ENCODE measurements at regions not wholly inside any gene's neighbourhood (a gene's known extent, or its start where the extent isn't known, plus 50 kb on each side); places are given as distances from the start of the nearest gene placed in this dataset.

- CTCF ChIA-PET = interaction anchor here (1.7 kb wide), 1 partner anchor 20 kb away, joined by 4 read pairs; no protein-coding TSS in a partner anchor
- no peak for TF ChIP-seq CTCF (IDR thresholded peaks at IDR 0.05; ENCODE audit: insufficient read depth, low read length, missing control alignments)
- POLR2A ChIA-PET = no interaction called here
- DNase-seq (ENCODE audit: low read depth, low spot score) = no peak
- no peak overlapping the region for H3K4me3 ChIP-seq (ENCODE audit: low read depth, low read length)
Observed at GRCh38 chr7:42473099-42473498, 236.1 kb upstream of the GLI3 start.

GRCh38 chr7:42471573-42472174 lies 234.7 kb upstream of the GLI3 start:
- ChIA-PET CTCF (no interaction called here), POLR2A (no interaction called here)
- no peak for DNase-seq (ENCODE audit: low read depth, low spot score)
- no peak for TF ChIP-seq CTCF (IDR thresholded peaks at IDR 0.05; ENCODE audit: insufficient read depth, low read length, missing control alignments)
- H3K4me3 ChIP-seq (ENCODE audit: low read depth, low read length) = no peak overlapping the region

GRCh38 chr7:42469341-42469740 lies 232.3 kb upstream of the GLI3 start:
- TF ChIP-seq CTCF (IDR thresholded peaks at IDR 0.05; ENCODE audit: insufficient read depth, low read length, missing control alignments) = no peak
- DNase-seq (ENCODE audit: low read depth, low spot score) = no peak
- POLR2A ChIA-PET = no interaction called here
- CTCF ChIA-PET = no interaction called here
- no peak overlapping the region for H3K4me3 ChIP-seq (ENCODE audit: low read depth, low read length)

- CTCF ChIA-PET = no interaction called here
- TF ChIP-seq CTCF (IDR thresholded peaks at IDR 0.05; ENCODE audit: insufficient read depth, low read length, missing control alignments) = no peak
- DNase-seq (ENCODE audit: low read depth, low spot score) = no peak
- no peak overlapping the region for H3K4me3 ChIP-seq (ENCODE audit: low read depth, low read length)
- POLR2A ChIA-PET = no interaction called here
Observed at GRCh38 chr7:42468471-42468870, 231.5 kb upstream of the GLI3 start.

- CTCF ChIA-PET = no interaction called here
- TF ChIP-seq CTCF (IDR thresholded peaks at IDR 0.05; ENCODE audit: insufficient read depth, low read length, missing control alignments) = no peak
- POLR2A ChIA-PET = interaction anchor here (0.6 kb wide), 1 partner anchor 108 kb away, joined by 3 read pairs; no protein-coding TSS in a partner anchor
- H3K4me3 ChIP-seq (ENCODE audit: low read depth, low read length) = no peak overlapping the region
- no peak for DNase-seq (ENCODE audit: low read depth, low spot score)
Observed at GRCh38 chr7:42461537-42461936, 224.5 kb upstream of the GLI3 start.

GRCh38 chr7:42460933-42461332 lies 223.9 kb upstream of the GLI3 start:
- CTCF ChIA-PET = no interaction called here
- POLR2A ChIA-PET = interaction anchor here (0.6 kb wide), 1 partner anchor 108 kb away, joined by 3 read pairs; no protein-coding TSS in a partner anchor
- DNase-seq (ENCODE audit: low read depth, low spot score) = no peak
- no peak for TF ChIP-seq CTCF (IDR thresholded peaks at IDR 0.05; ENCODE audit: insufficient read depth, low read length, missing control alignments)
- H3K4me3 ChIP-seq (ENCODE audit: low read depth, low read length) = no peak overlapping the region
